Osteocyte (in vitro differentiated cells): ENCODE measurements at regions not wholly inside any gene's neighbourhood (a gene's known extent, or its start where the extent isn't known, plus 50 kb on each side); places are given as distances from the start of the nearest gene placed in this dataset.

Experiments used
- DNase-seq: peaks from one replicate; pipeline ENCODE4 v3.0.0; 2021; ENCODE audit warnings: mixed read lengths; ENCODE audit not compliant: unreplicated experiment; ENCODE audit errors: extremely low spot score
- H3K27ac Mint-ChIP-seq: one replicate; pipeline ENCODE4 v1.8.0; 2021; ENCODE audit warnings: mild to moderate bottlenecking, mixed read lengths; ENCODE audit not compliant: unreplicated experiment
- H3K27me3 Mint-ChIP-seq: one replicate; pipeline ENCODE4 v1.8.0; 2021; ENCODE audit warnings: mixed read lengths; ENCODE audit not compliant: unreplicated experiment
- H3K36me3 Mint-ChIP-seq: one replicate; pipeline ENCODE4 v1.8.0; 2021; ENCODE audit warnings: mixed read lengths; ENCODE audit not compliant: unreplicated experiment
- H3K4me1 Mint-ChIP-seq: one replicate; pipeline ENCODE4 v1.8.0; 2021; ENCODE audit warnings: mixed read lengths; ENCODE audit not compliant: unreplicated experiment
- H3K4me3 Mint-ChIP-seq: one replicate; pipeline ENCODE4 v1.8.0; 2021; ENCODE audit warnings: mild to moderate bottlenecking, moderate library complexity, mixed read lengths; ENCODE audit not compliant: unreplicated experiment
- H3K9me3 Mint-ChIP-seq: one replicate; pipeline ENCODE4 v1.8.0; 2021; ENCODE audit warnings: mixed read lengths; ENCODE audit not compliant: unreplicated experiment
- CTCF ChIP-seq: fragments of 200-600 bp; sonication (generic); IDR thresholded peaks from 2 replicates; pipeline ENCODE4 v1.5.0; 2021; ENCODE audit warnings: antibody characterized with exemption, mild to moderate bottlenecking, moderate library complexity

GRCh38 chr2:12998685-12999084, 281.9 kb downstream of the TRIB2 start:
- H3K4me1 Mint-ChIP-seq: peaks cover 12% of the 10 kb centered on the region
- no peak for TF ChIP-seq CTCF
- DNase-seq: no peak
- no peak overlapping the region for H3K4me3 Mint-ChIP-seq
- no peaks in the 10 kb centered on the region for H3K36me3 Mint-ChIP-seq
- no peaks in the 10 kb centered on the region for H3K27me3 Mint-ChIP-seq
- H3K27ac Mint-ChIP-seq: no peak overlapping the region
- H3K9me3 Mint-ChIP-seq: peaks cover 4% of the 10 kb centered on the region

- Mint-ChIP-seq H3K27ac (no peak overlapping the region), H3K36me3 (no peaks in the 10 kb centered on the region), H3K27me3 (no peaks in the 10 kb centered on the region), H3K4me3 (no peak overlapping the region), H3K4me1 (peaks cover 18% of the 10 kb centered on the region), H3K9me3 (peaks cover 4% of the 10 kb centered on the region)
- no peak for TF ChIP-seq CTCF
- DNase-seq: no peak
Observed at GRCh38 chr2:13000664-13001363, 284.1 kb downstream of the TRIB2 start.

GRCh38 chr2:13001408-13001807, 284.7 kb downstream of the TRIB2 start:
- Mint-ChIP-seq H3K36me3 (no peaks in the 10 kb centered on the region), H3K9me3 (peaks cover 4% of the 10 kb centered on the region), H3K27me3 (no peaks in the 10 kb centered on the region), H3K4me3 (no peak overlapping the region), H3K4me1 (peaks cover 24% of the 10 kb centered on the region), H3K27ac (no peak overlapping the region)
- no peak for DNase-seq
- no peak for TF ChIP-seq CTCF

GRCh38 chr2:13002536-13003331, 286.0 kb downstream of the TRIB2 start:
- no peak overlapping the region for H3K4me3 Mint-ChIP-seq
- no peak for DNase-seq
- TF ChIP-seq CTCF: no peak
- no peaks in the 10 kb centered on the region for H3K27me3 Mint-ChIP-seq
- H3K27ac Mint-ChIP-seq: no peak overlapping the region
- H3K4me1 Mint-ChIP-seq: peaks cover 35% of the 10 kb centered on the region
- H3K36me3 Mint-ChIP-seq: no peaks in the 10 kb centered on the region
- H3K9me3 Mint-ChIP-seq: peaks cover 4% of the 10 kb centered on the region

GRCh38 chr2:13003500-13003899, 286.8 kb downstream of the TRIB2 start:
- Mint-ChIP-seq H3K4me1 (peaks cover 35% of the 10 kb centered on the region), H3K27me3 (no peaks in the 10 kb centered on the region), H3K9me3 (peaks cover 2% of the 10 kb centered on the region), H3K27ac (no peak overlapping the region), H3K36me3 (no peaks in the 10 kb centered on the region), H3K4me3 (no peak overlapping the region)
- TF ChIP-seq CTCF: no peak
- no peak for DNase-seq
